HCT116 (cell line): ENCODE measurements at regions not wholly inside any gene's neighbourhood (a gene's known extent, or its start where the extent isn't known, plus 50 kb on each side); places are given as distances from the start of the nearest gene placed in this dataset.

Source experiments
- ATAC-seq: fragments of 200-7000 bp; cut with Tn5 transposase; 2 replicates; pipeline ENCODE4 v1.9.1; 2020; ENCODE audit warnings: mild to moderate bottlenecking, moderate library complexity
- BruUV-seq: library from RNA; stranded (reverse); fragments of 400-500 nt; replicated peaks from 2 replicates; lab custom pipeline; 2021; lab: Mats Ljungman, UMichigan
- CTCF ChIA-PET: fragments of 300-600 bp; sonication (Branson Sonifier 250); formaldehyde crosslinking; loops from one replicate; lab custom pipeline; 2021; ENCODE audit warnings: antibody characterized with exemption; lab: Charles Lee
- POLR2A ChIA-PET: fragments of 300-600, 350-600 bp; sonication (Branson Sonifier 250); formaldehyde crosslinking; loops from one replicate; lab custom pipeline; 2021; ENCODE audit warnings: antibody characterized with exemption; lab: Charles Lee
- RAD21 ChIA-PET, 2 experiments: fragments of 300-600 bp; sonication (Branson Sonifier 250); formaldehyde crosslinking; loops; one replicate each; lab custom pipeline; 2023; ENCODE audit warnings: low total read pairs in 2 of 2; ENCODE audit not compliant: uncharacterized antibody in 2 of 2, unreplicated experiment in 2 of 2, low non-redundant PET in 1 of 2; lab: Charles Lee
- DNase-seq: peaks from one replicate; pipeline ENCODE4 v3.0.0-alpha.2; 2010; ENCODE audit warnings: low read depth, low spot score
- H2AFZ ChIP-seq: fragments of 200-600 bp; shearing (Covaris generic), sonication (generic); 2 replicates; pipeline ENCODE4 v1.6.1; 2017; ENCODE audit warnings: low read depth, mixed run types, mixed read lengths, antibody characterized with exemption, low read length; ENCODE audit not compliant: poor library complexity, severe bottlenecking
- H3K27ac ChIP-seq: 2 replicates; pipeline ENCODE4 v1.5.1; 2012; ENCODE audit warnings: low read depth, low read length
- H3K27me3 ChIP-seq: fragments of 200-600 bp; sonication (generic); 2 replicates; pipeline ENCODE4 v1.6.1; 2016; ENCODE audit warnings: mixed run types, low read length, mixed read lengths; ENCODE audit not compliant: insufficient read depth
- H3K36me3 ChIP-seq, 2 experiments: fragments of 200-500 bp in 1 of 2; fragments of 200-600 bp in 1 of 2; sonication (Bioruptor generic) in 1 of 2; sonication (generic) in 1 of 2; 2 replicates each; pipeline versions ENCODE4 v1.5.1 to v1.6.1; 2014 to 2016; ENCODE audit warnings: low read length in 2 of 2, inconsistent platforms in 1 of 2, mixed read lengths in 1 of 2, mixed run types in 1 of 2; ENCODE audit not compliant: insufficient read depth in 2 of 2, control insufficient read depth in 1 of 2
- H3K4me1 ChIP-seq, 2 experiments: fragments of 200-600 bp in 1 of 2; sonication (generic) in 1 of 2; 2 replicates each; pipeline versions ENCODE4 v1.5.1 to v1.6.1; 2012 to 2017; ENCODE audit warnings: low read length in 2 of 2, inconsistent platforms in 1 of 2, mild to moderate bottlenecking in 1 of 2, mixed read lengths in 1 of 2, mixed run types in 1 of 2, moderate library complexity in 1 of 2; ENCODE audit not compliant: insufficient read depth in 2 of 2, control insufficient read depth in 1 of 2
- H3K4me2 ChIP-seq: fragments of 200-600 bp; sonication (generic); 2 replicates; pipeline ENCODE4 v1.6.1; 2017; ENCODE audit warnings: mixed run types, low read length, mixed read lengths
- H3K4me3 ChIP-seq, 2 experiments: fragments of 200-600 bp in 1 of 2; sonication (generic) in 1 of 2; replicated peaks in 1 of 2; 2 replicates each; pipeline ENCODE4 v1.5.1; 2011 to 2016; ENCODE audit warnings: low read length in 2 of 2, control low read depth in 1 of 2, low read depth in 1 of 2, mild to moderate bottlenecking in 1 of 2, mixed read lengths in 1 of 2, mixed run types in 1 of 2
- H3K79me2 ChIP-seq: fragments of 200-600 bp; sonication (generic); 2 replicates; pipeline ENCODE4 v1.6.1; 2017; ENCODE audit warnings: mild to moderate bottlenecking, mixed run types, low read length, moderate library complexity, mixed read lengths; ENCODE audit not compliant: insufficient read depth
- H3K9ac ChIP-seq: fragments of 200-600 bp; sonication (generic); 2 replicates; pipeline ENCODE4 v1.6.1; 2016; ENCODE audit warnings: low read length, mixed read lengths
- H3K9me2 ChIP-seq: fragments of 200-600 bp; sonication (generic), shearing (Covaris generic); 2 replicates; pipeline ENCODE4 v1.6.1; 2017; ENCODE audit warnings: mixed run types, mild to moderate bottlenecking, moderate library complexity; ENCODE audit not compliant: insufficient read depth
- H3K9me3 ChIP-seq, 2 experiments: fragments of 200-500 bp in 1 of 2; fragments of 200-600 bp in 1 of 2; sonication (Bioruptor generic) in 1 of 2; sonication (generic) in 1 of 2; 2 replicates each; pipeline ENCODE4 v1.6.1; 2014 to 2017; ENCODE audit warnings: low read length in 2 of 2, mixed read lengths in 2 of 2, inconsistent platforms in 1 of 2, low read depth in 1 of 2, mild to moderate bottlenecking in 1 of 2, mixed run types in 1 of 2, moderate library complexity in 1 of 2; ENCODE audit not compliant: control insufficient read depth in 1 of 2, insufficient read depth in 1 of 2
- H4K20me1 ChIP-seq: fragments of 200-600 bp; sonication (generic), shearing (Covaris generic); 2 replicates; pipeline ENCODE4 v1.6.1; 2017; ENCODE audit warnings: mixed run types, mild to moderate bottlenecking, moderate library complexity; ENCODE audit not compliant: insufficient read depth
- CEBPB ChIP-seq: IDR thresholded peaks from 2 replicates; pipeline ENCODE4 v1.6.1; 2012; ENCODE audit warnings: low read depth
- CTCF ChIP-seq, 3 experiments: fragments of 200-600 bp in 1 of 3; sonication (generic) in 1 of 3; IDR thresholded peaks in 2 of 3; conservative IDR thresholded peaks in 1 of 3; 2 replicates each; pipeline ENCODE4 v1.5.1; 2012 to 2017; ENCODE audit warnings: low read depth in 2 of 3, low read length in 2 of 3, antibody characterized with exemption in 1 of 3, borderline replicate concordance in 1 of 3, control low read depth in 1 of 3, mild to moderate bottlenecking in 1 of 3, mixed read lengths in 1 of 3, mixed run types in 1 of 3, moderate library complexity in 1 of 3; ENCODE audit not compliant: insufficient read depth in 1 of 3
- EZH2 ChIP-seq: fragments of 200-600 bp; sonication (generic); IDR thresholded peaks from 2 replicates; pipeline ENCODE4 v1.6.1; 2017; ENCODE audit warnings: antibody characterized with exemption, mixed run types
- EZH2phosphoT487 ChIP-seq: fragments of 200-600 bp; IDR thresholded peaks from 2 replicates; pipeline ENCODE4 v1.6.1; 2018; ENCODE audit warnings: antibody characterized with exemption, borderline replicate concordance
- FOSL1 ChIP-seq: IDR thresholded peaks from 2 replicates; pipeline ENCODE4 v1.6.1; 2012; ENCODE audit warnings: low read depth
- JUND ChIP-seq: IDR thresholded peaks from 2 replicates; pipeline ENCODE4 v1.6.1; 2012
- POLR2A ChIP-seq: IDR thresholded peaks from 2 replicates; pipeline ENCODE4 v1.7.0; 2011; ENCODE audit warnings: borderline replicate concordance; ENCODE audit not compliant: insufficient read depth, insufficient read length; ENCODE audit errors: extremely low read depth
- TCF7L2 ChIP-seq: IDR thresholded peaks from 2 replicates; pipeline ENCODE4 v1.7.0; 2011; ENCODE audit warnings: borderline replicate concordance, inconsistent platforms; ENCODE audit not compliant: insufficient read depth, insufficient read length; ENCODE audit errors: extremely low read depth
- intact Hi-C: fragments of 100-400 bp; cut with micrococcal nuclease; formaldehyde crosslinking; loops from 2 replicates; pipeline ENCODE4 v1.10.0; 2022
- TF ChIP-seq, protein P1 (sequence below): IDR thresholded peaks from 2 replicates; pipeline ENCODE4 v1.6.1; 2012
- TF ChIP-seq, protein P2 (sequence below): IDR thresholded peaks from 2 replicates; pipeline ENCODE4 v1.6.1; 2012

GRCh38 chr1:22366346-22366745, 85.3 kb upstream of the ZBTB40 start:
- Histone ChIP-seq H3K27me3 (peaks cover 44% of the 10 kb centered on the region), H3K9me2 (no peaks in the 10 kb centered on the region), H3K79me2 (no peaks in the 10 kb centered on the region), H3K9me3 (no peaks in the 10 kb centered on the region), H3K9ac (no peak overlapping the region), H3K36me3 (no peaks in the 10 kb centered on the region), H3K27ac (no peak overlapping the region), H4K20me1 (no peaks in the 10 kb centered on the region), H3K4me3 (no peak overlapping the region), H3K4me1 (no peaks in the 10 kb centered on the region), H3K4me2 (no peak overlapping the region), H2AFZ (no peak overlapping the region)
- TF ChIP-seq CEBPB (no peak), CTCF (IDR thresholded peaks at IDR 0.05 in 2 of 3, conservative IDR thresholded peaks at IDR 0.05 in 1 of 3; ENCODE audit: borderline replicate concordance in 1 of 3, insufficient read depth in 1 of 3, low read depth in 2 of 3, low read length in 2 of 3) (no peak)
- TF ChIP-seq, protein P1, sequence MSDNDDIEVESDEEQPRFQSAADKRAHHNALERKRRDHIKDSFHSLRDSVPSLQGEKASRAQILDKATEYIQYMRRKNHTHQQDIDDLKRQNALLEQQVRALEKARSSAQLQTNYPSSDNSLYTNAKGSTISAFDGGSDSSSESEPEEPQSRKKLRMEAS, result no peak
- BruUV-seq, result no TSS peak
- intact Hi-C loops, result no loop called here
- no peak for ATAC-seq
- CTCF ChIA-PET, result no interaction called here
- RAD21 ChIA-PET, result no interaction called here
- POLR2A ChIA-PET, result no interaction called here
- DNase-seq, result no peak

- ChIA-PET POLR2A (no interaction called here), CTCF (no interaction called here), RAD21 (no interaction called here)
Observed at GRCh38 chr1:22368125-22368524, 83.5 kb upstream of the ZBTB40 start.

More at GRCh38 chr1:22368125-22368524, 83.5 kb upstream of the ZBTB40 start:
- BruUV-seq, result no TSS peak
- Histone ChIP-seq H3K9me2 (no peaks in the 10 kb centered on the region), H3K4me3 (no peak overlapping the region), H3K36me3 (no peaks in the 10 kb centered on the region), H3K9ac (no peak overlapping the region), H2AFZ (no peak overlapping the region), H3K79me2 (no peaks in the 10 kb centered on the region), H3K9me3 (no peaks in the 10 kb centered on the region), H3K27ac (no peak overlapping the region), H3K4me2 (no peak overlapping the region), H3K4me1 (no peaks in the 10 kb centered on the region), H4K20me1 (no peaks in the 10 kb centered on the region), H3K27me3 (peaks cover 44% of the 10 kb centered on the region)
- DNase-seq, result no peak
- intact Hi-C loops, result no loop called here
- ATAC-seq, result no peak
- TF ChIP-seq EZH2 (no peak), EZH2phosphoT487 (no peak), TCF7L2 (no peak), JUND (no peak), FOSL1 (no peak), POLR2A (no peak)
- TF ChIP-seq, protein P2, sequence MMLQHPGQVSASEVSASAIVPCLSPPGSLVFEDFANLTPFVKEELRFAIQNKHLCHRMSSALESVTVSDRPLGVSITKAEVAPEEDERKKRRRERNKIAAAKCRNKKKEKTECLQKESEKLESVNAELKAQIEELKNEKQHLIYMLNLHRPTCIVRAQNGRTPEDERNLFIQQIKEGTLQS, result no peak
